ENCODE measurements at regions not wholly inside any gene's neighbourhood (a gene's known extent, or its start where the extent isn't known, plus 50 kb on each side); places are given as distances from the start of the nearest gene placed in this dataset.

- no TSS peak for BruUV-seq (replicated peaks)
- CTCF ChIA-PET, result no interaction called here
- intact Hi-C loops (cut with micrococcal nuclease), result no loop called here
These were observed 70.1 kb downstream of the OSR1 start for GRCh38 chr2:19288291-19288690.

DNA sequence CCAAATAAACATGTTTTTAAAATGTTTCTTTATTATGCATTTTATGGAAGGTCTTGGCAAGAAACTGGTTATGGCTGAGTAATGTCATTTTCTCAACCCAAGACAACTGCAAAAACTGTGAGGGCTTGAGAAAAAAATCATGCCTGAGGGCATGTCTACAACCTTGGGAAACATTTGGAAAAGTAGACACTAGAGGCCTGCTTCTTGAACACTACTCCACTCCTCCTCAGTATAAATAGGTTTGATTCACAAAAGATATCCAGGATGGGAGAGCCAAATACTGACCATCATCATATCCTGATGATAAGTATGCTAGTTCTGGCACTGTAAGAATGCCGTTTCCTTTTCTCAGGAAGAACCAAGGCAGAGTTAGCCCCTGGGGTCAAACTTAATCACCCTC lies 71.1 kb downstream of the OSR1 start:
- Histone ChIP-seq H3K9me3 (ENCODE audit: low read length) (no peaks in the 10 kb centered on the region), H3K4me3 (ENCODE audit: low read length) (no peak overlapping the region), H3K4me1 (ENCODE audit: insufficient read depth, low read length) (no peaks in the 10 kb centered on the region), H4K20me1 (ENCODE audit: low read length) (no peaks in the 10 kb centered on the region), H3K27ac (ENCODE audit: low read length) (no peak overlapping the region), H3K9me2 (replicated peaks; ENCODE audit: low read length) (no peaks in the 10 kb centered on the region), H3K9ac (ENCODE audit: low read length) (no peak overlapping the region), H3K4me2 (ENCODE audit: low read length) (no peak overlapping the region), H3K36me3 (ENCODE audit: low read depth, low read length) (no peaks in the 10 kb centered on the region), H2AFZ (ENCODE audit: low read length) (no peak overlapping the region), H3F3A (ENCODE audit: low read length, unreplicated experiment) (no peaks in the 10 kb centered on the region), H3K79me2 (ENCODE audit: low read length) (no peaks in the 10 kb centered on the region), H3K27me3 (ENCODE audit: low read length) (no peaks in the 10 kb centered on the region)
- DNase-seq, result no peak
- CTCF ChIA-PET, result no interaction called here
- no peak for TF ChIP-seq EZH2 (IDR thresholded peaks at IDR 0.05; ENCODE audit: low read length, unreplicated experiment)
- no peak for TF ChIP-seq EZH2phosphoT487 (IDR thresholded peaks at IDR 0.05; ENCODE audit: borderline replicate concordance, low read length)
- TF ChIP-seq, protein P1, sequence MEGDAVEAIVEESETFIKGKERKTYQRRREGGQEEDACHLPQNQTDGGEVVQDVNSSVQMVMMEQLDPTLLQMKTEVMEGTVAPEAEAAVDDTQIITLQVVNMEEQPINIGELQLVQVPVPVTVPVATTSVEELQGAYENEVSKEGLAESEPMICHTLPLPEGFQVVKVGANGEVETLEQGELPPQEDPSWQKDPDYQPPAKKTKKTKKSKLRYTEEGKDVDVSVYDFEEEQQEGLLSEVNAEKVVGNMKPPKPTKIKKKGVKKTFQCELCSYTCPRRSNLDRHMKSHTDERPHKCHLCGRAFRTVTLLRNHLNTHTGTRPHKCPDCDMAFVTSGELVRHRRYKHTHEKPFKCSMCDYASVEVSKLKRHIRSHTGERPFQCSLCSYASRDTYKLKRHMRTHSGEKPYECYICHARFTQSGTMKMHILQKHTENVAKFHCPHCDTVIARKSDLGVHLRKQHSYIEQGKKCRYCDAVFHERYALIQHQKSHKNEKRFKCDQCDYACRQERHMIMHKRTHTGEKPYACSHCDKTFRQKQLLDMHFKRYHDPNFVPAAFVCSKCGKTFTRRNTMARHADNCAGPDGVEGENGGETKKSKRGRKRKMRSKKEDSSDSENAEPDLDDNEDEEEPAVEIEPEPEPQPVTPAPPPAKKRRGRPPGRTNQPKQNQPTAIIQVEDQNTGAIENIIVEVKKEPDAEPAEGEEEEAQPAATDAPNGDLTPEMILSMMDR (conservative IDR thresholded peaks at IDR 0.05; ENCODE audit: low read depth, low read length), result no peak
- POLR2A ChIA-PET (ENCODE audit: unreplicated experiment), result no interaction called here
- ATAC-seq, result no peak; the same call in 1 of the 2 replicates
- intact Hi-C loops (cut with micrococcal nuclease), result no loop called here
- no TSS peak for BruUV-seq (replicated peaks)

More at GRCh38 chr2:19288291-19288690, 70.1 kb downstream of the OSR1 start:
- POLR2A ChIA-PET (ENCODE audit: unreplicated experiment), result no interaction called here
- no peaks in the 10 kb centered on the region for H4K20me1 ChIP-seq (ENCODE audit: low read length)
- H2AFZ ChIP-seq (ENCODE audit: low read length), result no peak overlapping the region
- H3K27ac ChIP-seq (ENCODE audit: low read length), result no peak overlapping the region
- H3F3A ChIP-seq (ENCODE audit: low read length, unreplicated experiment), result no peaks in the 10 kb centered on the region
- H3K4me2 ChIP-seq (ENCODE audit: low read length), result no peak overlapping the region
- no peaks in the 10 kb centered on the region for H3K27me3 ChIP-seq (ENCODE audit: low read length)
- no peaks in the 10 kb centered on the region for H3K79me2 ChIP-seq (ENCODE audit: low read length)
- no peaks in the 10 kb centered on the region for H3K9me3 ChIP-seq (ENCODE audit: low read length)
- DNase-seq, result no peak
- H3K4me1 ChIP-seq (ENCODE audit: insufficient read depth, low read length), result no peaks in the 10 kb centered on the region
- H3K9ac ChIP-seq (ENCODE audit: low read length), result no peak overlapping the region
- TF ChIP-seq, protein P1 (conservative IDR thresholded peaks at IDR 0.05; ENCODE audit: low read depth, low read length), result no peak
- TF ChIP-seq EZH2 (IDR thresholded peaks at IDR 0.05; ENCODE audit: low read length, unreplicated experiment) (no peak), EZH2phosphoT487 (IDR thresholded peaks at IDR 0.05; ENCODE audit: borderline replicate concordance, low read length) (no peak)
- no peaks in the 10 kb centered on the region for H3K9me2 ChIP-seq (replicated peaks; ENCODE audit: low read length)
- no peak for ATAC-seq
- no peak overlapping the region for H3K4me3 ChIP-seq (ENCODE audit: low read length)
- H3K36me3 ChIP-seq (ENCODE audit: low read depth, low read length), result no peaks in the 10 kb centered on the region

- BruUV-seq (replicated peaks), result no TSS peak
- no peaks in the 10 kb centered on the region for H3K4me1 ChIP-seq (ENCODE audit: insufficient read depth, low read length)
- H4K20me1 ChIP-seq (ENCODE audit: low read length), result no peaks in the 10 kb centered on the region
- H3K9me3 ChIP-seq (ENCODE audit: low read length), result no peaks in the 10 kb centered on the region
- DNase-seq, result no peak
- H3K27me3 ChIP-seq (ENCODE audit: low read length), result no peaks in the 10 kb centered on the region
- H3K4me3 ChIP-seq (ENCODE audit: low read length), result no peak overlapping the region
- ATAC-seq, result no peak
- intact Hi-C loops (cut with micrococcal nuclease), result no loop called here
- no peaks in the 10 kb centered on the region for H3K79me2 ChIP-seq (ENCODE audit: low read length)
- no peak overlapping the region for H3K4me2 ChIP-seq (ENCODE audit: low read length)
- no peaks in the 10 kb centered on the region for H3F3A ChIP-seq (ENCODE audit: low read length, unreplicated experiment)
- ChIA-PET CTCF (no interaction called here), POLR2A (ENCODE audit: unreplicated experiment) (no interaction called here)
- TF ChIP-seq EZH2 (IDR thresholded peaks at IDR 0.05; ENCODE audit: low read length, unreplicated experiment) (no peak), EZH2phosphoT487 (IDR thresholded peaks at IDR 0.05; ENCODE audit: borderline replicate concordance, low read length) (no peak)
- TF ChIP-seq, protein P1 (conservative IDR thresholded peaks at IDR 0.05; ENCODE audit: low read depth, low read length), result no peak
- H3K27ac ChIP-seq (ENCODE audit: low read length), result no peak overlapping the region
- H3K36me3 ChIP-seq (ENCODE audit: low read depth, low read length), result no peaks in the 10 kb centered on the region
- no peak overlapping the region for H2AFZ ChIP-seq (ENCODE audit: low read length)
- H3K9ac ChIP-seq (ENCODE audit: low read length), result no peak overlapping the region
- H3K9me2 ChIP-seq (replicated peaks; ENCODE audit: low read length), result no peaks in the 10 kb centered on the region
These were observed 76.1 kb downstream of the OSR1 start for GRCh38 chr2:19282305-19282704.
